Liver (tissue), 8 donors: ENCODE measurements at regions not wholly inside any gene's neighbourhood (a gene's known extent, or its start where the extent isn't known, plus 50 kb on each side); places are given as distances from the start of the nearest gene placed in this dataset.

Source experiments
- DNase-seq: peaks from one replicate; pipeline ENCODE4 v3.0.0-alpha.2; 2017; ENCODE audit warnings: low spot score
- H3K27ac ChIP-seq, 2 donors: one replicate each; pipeline ENCODE4 v1.7.0; 2013; ENCODE audit warnings: inconsistent platforms in 2 of 2, low read length in 2 of 2, control low read depth in 1 of 2, low read depth in 1 of 2, mild to moderate bottlenecking in 1 of 2
- H3K27me3 ChIP-seq, 4 donors: one replicate each; pipeline versions ENCODE4 v1.6.1 to v1.7.0; 2013; ENCODE audit warnings: low read length in 3 of 4, inconsistent platforms in 1 of 4, mild to moderate bottlenecking in 1 of 4, moderate library complexity in 1 of 4; ENCODE audit not compliant: control insufficient read depth in 4 of 4, insufficient read depth in 4 of 4
- H3K36me3 ChIP-seq, 4 donors: one replicate each; pipeline versions ENCODE4 v1.6.1 to v1.7.0; 2013; ENCODE audit warnings: low read length in 3 of 4, mild to moderate bottlenecking in 3 of 4, low read depth in 1 of 4, moderate library complexity in 1 of 4; ENCODE audit not compliant: control insufficient read depth in 4 of 4, insufficient read depth in 3 of 4
- H3K4me1 ChIP-seq, 4 donors: one replicate each; pipeline versions ENCODE4 v1.6.1 to v1.7.0; 2013; ENCODE audit warnings: low read length in 3 of 4, mild to moderate bottlenecking in 3 of 4, moderate library complexity in 1 of 4; ENCODE audit not compliant: control insufficient read depth in 4 of 4, insufficient read depth in 4 of 4
- H3K4me3 ChIP-seq, 3 donors: one replicate each; pipeline versions ENCODE4 v1.6.1 to v1.7.0; 2013; ENCODE audit warnings: low read length in 3 of 3, control low read depth in 1 of 3, low read depth in 1 of 3, mild to moderate bottlenecking in 1 of 3
- H3K9ac ChIP-seq, 2 donors: one replicate each; pipeline ENCODE4 v1.7.0; 2013; ENCODE audit warnings: low read length in 2 of 2, mild to moderate bottlenecking in 2 of 2, moderate library complexity in 2 of 2, control low read depth in 1 of 2, low read depth in 1 of 2
- H3K9me3 ChIP-seq, 4 donors: one replicate each; pipeline versions ENCODE4 v1.6.1 to v1.7.0; 2013; ENCODE audit warnings: low read length in 3 of 4; ENCODE audit not compliant: control insufficient read depth in 4 of 4
- ATF3 ChIP-seq: IDR thresholded peaks from 2 replicates; pipeline ENCODE4 v1.6.1; 2016; ENCODE audit warnings: antibody characterized with exemption
- EGR1 ChIP-seq, 2 donors: IDR thresholded peaks; 2 replicates each; pipeline ENCODE4 v1.6.1; 2016 to 2018; ENCODE audit warnings: antibody characterized with exemption in 2 of 2, low read depth in 2 of 2
- FOXA1 ChIP-seq: IDR thresholded peaks from 2 replicates; pipeline ENCODE4 v1.6.1; 2016; ENCODE audit warnings: antibody characterized with exemption
- FOXA2 ChIP-seq: IDR thresholded peaks from 2 replicates; pipeline ENCODE4 v1.6.1; 2016; ENCODE audit warnings: antibody characterized with exemption
- GABPA ChIP-seq, 2 donors: IDR thresholded peaks in 1 of 2; conservative IDR thresholded peaks in 1 of 2; 2 replicates each; pipeline ENCODE4 v1.6.1; 2016; ENCODE audit warnings: antibody characterized with exemption in 2 of 2, mild to moderate bottlenecking in 1 of 2, moderate library complexity in 1 of 2
- HNF4A ChIP-seq, 2 donors: conservative IDR thresholded peaks; 2 replicates each; pipeline ENCODE4 v1.6.1; 2016; ENCODE audit warnings: antibody characterized with exemption in 2 of 2, mild to moderate bottlenecking in 2 of 2
- HNF4G ChIP-seq: IDR thresholded peaks from 2 replicates; pipeline ENCODE4 v1.6.1; 2016; ENCODE audit warnings: antibody characterized with exemption
- JUND ChIP-seq, 2 donors: IDR thresholded peaks; 2 replicates each; pipeline ENCODE4 v1.6.1; 2016; ENCODE audit warnings: antibody characterized with exemption in 2 of 2
- NR2F2 ChIP-seq: IDR thresholded peaks from 2 replicates; pipeline ENCODE4 v1.6.1; 2016; ENCODE audit warnings: antibody characterized with exemption
- RAD21 ChIP-seq, 2 donors: IDR thresholded peaks; 2 replicates each; pipeline ENCODE4 v1.6.1; 2016; ENCODE audit warnings: antibody characterized with exemption in 2 of 2, mild to moderate bottlenecking in 2 of 2
- REST ChIP-seq: IDR thresholded peaks from 2 replicates; pipeline ENCODE4 v1.6.1; 2016; ENCODE audit warnings: antibody characterized with exemption, mild to moderate bottlenecking
- RXRA ChIP-seq, 2 donors: IDR thresholded peaks; 2 replicates each; pipeline ENCODE4 v1.6.1; 2017 to 2018; ENCODE audit warnings: antibody characterized with exemption in 2 of 2, mild to moderate bottlenecking in 1 of 2
- SP1 ChIP-seq: IDR thresholded peaks from 2 replicates; pipeline ENCODE4 v1.6.1; 2018; ENCODE audit warnings: antibody characterized with exemption, mild to moderate bottlenecking
- TAF1 ChIP-seq: conservative IDR thresholded peaks from 2 replicates; pipeline ENCODE4 v1.6.1; 2016; ENCODE audit warnings: antibody characterized with exemption, mild to moderate bottlenecking
- YY1 ChIP-seq: IDR thresholded peaks from 2 replicates; pipeline ENCODE4 v1.6.1; 2016; ENCODE audit warnings: antibody characterized with exemption, mild to moderate bottlenecking
- ZBTB33 ChIP-seq: IDR thresholded peaks from 2 replicates; pipeline ENCODE4 v1.6.1; 2016; ENCODE audit warnings: antibody characterized with exemption
- WGBS: extraction: QIAGEN DNeasy Blood & Tissue Kit; methylation state at CpG from one replicate; pipeline ENCODE4 v1.1.7; 2013; 5-methylcytosine and 5-hydroxymethylcytosine counted together
- TF ChIP-seq, protein P1 (sequence below): IDR thresholded peaks from 2 replicates; pipeline ENCODE4 v1.6.1; 2016; ENCODE audit warnings: antibody characterized with exemption
- TF ChIP-seq, protein P2 (sequence below): fragments of 150-350 bp; IDR thresholded peaks from 2 replicates; pipeline ENCODE4 v1.5.1; 2017; ENCODE audit warnings: improper control_type of control experiment, low read depth, low read length; ENCODE audit not compliant: missing input control
- donor health status: healthy.
- donor health status: healthy.
- donor health status: healthy.
- donor health status: healthy.
- donor health status: healthy.

- H3K9ac ChIP-seq, result no peak overlapping the region
- DNase-seq, result no peak
- peaks cover 0 to 8% (median 2%) of the 10 kb centered on the region in 4 donors for H3K9me3 ChIP-seq
- no peak overlapping the region for H3K27ac ChIP-seq
- no peaks in the 10 kb centered on the region for H3K36me3 ChIP-seq
- H3K4me1 ChIP-seq, result no peaks in the 10 kb centered on the region
- no peak overlapping the region for H3K4me3 ChIP-seq
- no peaks in the 10 kb centered on the region for H3K27me3 ChIP-seq
- TF ChIP-seq YY1 (no peak), FOXA1 (no peak), SP1 (no peak), HNF4G (no peak), EGR1 (IDR thresholded peaks at IDR 0.05; ENCODE audit: low read depth in 2 of 2) (no peak), JUND (IDR thresholded peaks at IDR 0.05) (no peak), RXRA (IDR thresholded peaks at IDR 0.05) (no peak), NR2F2 (no peak), ATF3 (no peak), HNF4A (conservative IDR thresholded peaks at IDR 0.05) (no peak), RAD21 (IDR thresholded peaks at IDR 0.05) (no peak), ZBTB33 (no peak), TAF1 (no peak), GABPA (IDR thresholded peaks at IDR 0.05 in 1 of 2, conservative IDR thresholded peaks at IDR 0.05 in 1 of 2) (no peak), FOXA2 (no peak), REST (no peak)
- TF ChIP-seq, protein P1, sequence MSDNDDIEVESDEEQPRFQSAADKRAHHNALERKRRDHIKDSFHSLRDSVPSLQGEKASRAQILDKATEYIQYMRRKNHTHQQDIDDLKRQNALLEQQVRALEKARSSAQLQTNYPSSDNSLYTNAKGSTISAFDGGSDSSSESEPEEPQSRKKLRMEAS, result no peak
- TF ChIP-seq, protein P2, sequence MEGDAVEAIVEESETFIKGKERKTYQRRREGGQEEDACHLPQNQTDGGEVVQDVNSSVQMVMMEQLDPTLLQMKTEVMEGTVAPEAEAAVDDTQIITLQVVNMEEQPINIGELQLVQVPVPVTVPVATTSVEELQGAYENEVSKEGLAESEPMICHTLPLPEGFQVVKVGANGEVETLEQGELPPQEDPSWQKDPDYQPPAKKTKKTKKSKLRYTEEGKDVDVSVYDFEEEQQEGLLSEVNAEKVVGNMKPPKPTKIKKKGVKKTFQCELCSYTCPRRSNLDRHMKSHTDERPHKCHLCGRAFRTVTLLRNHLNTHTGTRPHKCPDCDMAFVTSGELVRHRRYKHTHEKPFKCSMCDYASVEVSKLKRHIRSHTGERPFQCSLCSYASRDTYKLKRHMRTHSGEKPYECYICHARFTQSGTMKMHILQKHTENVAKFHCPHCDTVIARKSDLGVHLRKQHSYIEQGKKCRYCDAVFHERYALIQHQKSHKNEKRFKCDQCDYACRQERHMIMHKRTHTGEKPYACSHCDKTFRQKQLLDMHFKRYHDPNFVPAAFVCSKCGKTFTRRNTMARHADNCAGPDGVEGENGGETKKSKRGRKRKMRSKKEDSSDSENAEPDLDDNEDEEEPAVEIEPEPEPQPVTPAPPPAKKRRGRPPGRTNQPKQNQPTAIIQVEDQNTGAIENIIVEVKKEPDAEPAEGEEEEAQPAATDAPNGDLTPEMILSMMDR, result no peak
- 71% methylated on average over 2 of the region's 2 CpGs for WGBS
Measured at GRCh38 chr2:224190234-224190935, 151.3 kb upstream of the SERPINE2 start.
